ENCODE measurements at regions not wholly inside any gene's neighbourhood (a gene's known extent, or its start where the extent isn't known, plus 50 kb on each side); places are given as distances from the start of the nearest gene placed in this dataset.

- DNase-seq (ENCODE audit: low read depth in 2 of 2): no peak
Measured at GRCh38 chr9:94159069-94159939, 75.0 kb downstream of the PTPDC1 start.

- DNase-seq (ENCODE audit: low read depth in 2 of 2): no peak
Measured at GRCh38 chr9:94160594-94161501, 76.6 kb downstream of the PTPDC1 start.

- DNase-seq (ENCODE audit: low read depth in 2 of 2): no peak
Measured at GRCh38 chr9:94161673-94162072, 77.4 kb downstream of the PTPDC1 start.

- no peak for DNase-seq (ENCODE audit: low read depth in 2 of 2)
Measured at GRCh38 chr9:94164806-94165549, 80.7 kb downstream of the PTPDC1 start.

- peak; percentile 92 to 93 for DNase-seq (ENCODE audit: low read depth in 2 of 2)
Measured at GRCh38 chr9:94165592-94166235, 81.5 kb downstream of the PTPDC1 start.

- DNase-seq (ENCODE audit: low read depth in 2 of 2): peak; percentile 91 to 93
Measured at GRCh38 chr9:94166236-94166975, 82.1 kb downstream of the PTPDC1 start.

- DNase-seq (ENCODE audit: low read depth in 2 of 2): no peak
Measured at GRCh38 chr9:94166976-94167346, 82.7 kb downstream of the PTPDC1 start.

GRCh38 chr9:94167376-94167890, 83.2 kb downstream of the PTPDC1 start:
- DNase-seq (ENCODE audit: low read depth in 2 of 2): no peak

- DNase-seq (ENCODE audit: low read depth in 2 of 2): no peak
Measured at GRCh38 chr9:94168203-94169000, 84.1 kb downstream of the PTPDC1 start.

GRCh38 chr9:94169968-94170367, 85.7 kb downstream of the PTPDC1 start:
- no peak for DNase-seq (ENCODE audit: low read depth in 2 of 2)

GRCh38 chr9:94173632-94174031, 85.5 kb upstream of the ZNF169 start:
- peak in 1 of 2 experiments; percentile 10 for DNase-seq (ENCODE audit: low read depth in 2 of 2)

GRCh38 chr9:94174164-94174563, 84.9 kb upstream of the ZNF169 start:
- DNase-seq (ENCODE audit: low read depth in 2 of 2): no peak

GRCh38 chr9:94175669-94176068, 83.4 kb upstream of the ZNF169 start:
- DNase-seq (ENCODE audit: low read depth in 2 of 2): no peak

GRCh38 chr9:94176608-94177007, 82.5 kb upstream of the ZNF169 start:
- no peak for DNase-seq (ENCODE audit: low read depth in 2 of 2)

GRCh38 chr9:94178927-94179326, 80.2 kb upstream of the ZNF169 start:
- no peak for DNase-seq (ENCODE audit: low read depth in 2 of 2)

- no peak for DNase-seq (ENCODE audit: low read depth in 2 of 2)
Measured at GRCh38 chr9:94181408-94182181, 77.5 kb upstream of the ZNF169 start.

GRCh38 chr9:94182532-94182931, 76.6 kb upstream of the ZNF169 start:
- DNase-seq (ENCODE audit: low read depth in 2 of 2): no peak

- DNase-seq (ENCODE audit: low read depth in 2 of 2): no peak
Measured at GRCh38 chr9:94183240-94183999, 75.7 kb upstream of the ZNF169 start.
